ENCODE measurements at regions not wholly inside any gene's neighbourhood (a gene's known extent, or its start where the extent isn't known, plus 50 kb on each side); places are given as distances from the start of the nearest gene placed in this dataset.

- no peak overlapping the region for H3K27ac ChIP-seq (ENCODE audit: insufficient read depth, low read length)
- ChIA-PET POLR2A (ENCODE audit: unreplicated experiment) (no interaction called here), CTCF (no interaction called here)
- no peak overlapping the region for H3K14ac ChIP-seq (replicated peaks; ENCODE audit: low read depth, low read length)
- no peak overlapping the region for H2BK5ac ChIP-seq (ENCODE audit: low read depth, low read length, poor library complexity, severe bottlenecking)
- intact Hi-C loops (cut with micrococcal nuclease): no loop called here
- dilution Hi-C loops (cut with HindIII; ENCODE audit: low sequenced_read_pairs, unreplicated experiment): no loop called here
- H2AFZ ChIP-seq (replicated peaks; ENCODE audit: low read length, poor library complexity): no peak overlapping the region
- H4K5ac ChIP-seq (ENCODE audit: low read depth, low read length): no peak overlapping the region
- H4K8ac ChIP-seq (ENCODE audit: low read depth in 2 of 2, low read length in 2 of 2): no peak overlapping the region
- no peaks in the 10 kb centered on the region for H3K27me3 ChIP-seq (ENCODE audit: control insufficient read depth, insufficient read depth, low read length)
- H3K56ac ChIP-seq (ENCODE audit: extremely low read depth, insufficient read depth, low read length): no peak overlapping the region
- no peaks in the 10 kb centered on the region for H3K36me3 ChIP-seq (ENCODE audit: control insufficient read depth, insufficient read depth, low read length)
- H3K4me1 ChIP-seq (ENCODE audit: control insufficient read depth, insufficient read depth, low read length): no peaks in the 10 kb centered on the region
- H4K91ac ChIP-seq (ENCODE audit: insufficient read depth, low read depth, low read length): no peak overlapping the region
- H2AK9ac ChIP-seq (replicated peaks; ENCODE audit: low read depth, low read length, poor library complexity): no peak overlapping the region
- in situ Hi-C loops (cut with MboI; ENCODE audit: low sequenced_read_pairs): no loop called here
- no peak overlapping the region for H3K4ac ChIP-seq (ENCODE audit: low read depth, low read length)
- H3K79me1 ChIP-seq (ENCODE audit: low read depth in 1 of 2, low read length in 2 of 2): no peaks in the 10 kb centered on the region
- H2BK15ac ChIP-seq (ENCODE audit: low read depth, low read length): no peak overlapping the region
- H3K23ac ChIP-seq (ENCODE audit: low read depth, low read length): no peak overlapping the region
- DNase-seq: no peak
- H2BK120ac ChIP-seq (ENCODE audit: low read depth, low read length): no peak overlapping the region
- no peak overlapping the region for H2BK20ac ChIP-seq (ENCODE audit: low read depth, low read length)
- H3K18ac ChIP-seq (ENCODE audit: low read depth, low read length): no peak overlapping the region
- no peak overlapping the region for H3K4me2 ChIP-seq (ENCODE audit: low read depth, low read length)
- H2AK5ac ChIP-seq (ENCODE audit: low read depth, low read length): no peak overlapping the region
- TF ChIP-seq USF2 (IDR thresholded peaks at IDR 0.05; ENCODE audit: low read depth, low read length) (no peak), BHLHE40 (IDR thresholded peaks at IDR 0.05; ENCODE audit: low read depth, low read length) (no peak), POLR2A (IDR thresholded peaks at IDR 0.05; ENCODE audit: low read depth, low read length) (no peak), MAFK (IDR thresholded peaks at IDR 0.05; ENCODE audit: low read depth, low read length) (no peak), ELK1 (IDR thresholded peaks at IDR 0.05; ENCODE audit: borderline replicate concordance, low read depth, low read length) (no peak), CHD1 (IDR thresholded peaks at IDR 0.05; ENCODE audit: low read depth, low read length) (no peak), RAD21 (IDR thresholded peaks at IDR 0.05; ENCODE audit: low read length) (no peak), SMC3 (IDR thresholded peaks at IDR 0.05; ENCODE audit: low read depth, low read length) (no peak), RFX5 (IDR thresholded peaks at IDR 0.05; ENCODE audit: low read depth, low read length) (no peak)
- BruUV-seq (replicated peaks): no TSS peak
- H3K4me3 ChIP-seq (ENCODE audit: insufficient read depth, low read depth, low read length): no peak overlapping the region
- no peak overlapping the region for H3K9ac ChIP-seq (ENCODE audit: low read depth, low read length)
- H4K20me1 ChIP-seq (ENCODE audit: insufficient read depth, low read length): no peaks in the 10 kb centered on the region
- no peaks in the 10 kb centered on the region for H3K9me1 ChIP-seq (ENCODE audit: insufficient read depth, low read length)
- WGBS, 2 experiments (ENCODE audit: extremely low coverage in 2 of 2, insufficient read length in 1 of 2): no CpG with 5 or more reads among the region's 2 CpGs
- no peak for ATAC-seq (ENCODE audit: low read depth)
- no peaks in the 10 kb centered on the region for H3K9me3 ChIP-seq (ENCODE audit: control insufficient read depth, insufficient read depth, low read length)
Measured at GRCh38 chrX:106451933-106452332, 159.8 kb upstream of the RADX start.

Measured in IMR-90 (cell line).